GM19438 (cell line): ENCODE measurements at regions not wholly inside any gene's neighbourhood (a gene's known extent, or its start where the extent isn't known, plus 50 kb on each side); places are given as distances from the start of the nearest gene placed in this dataset.
"Not testable (repeated sequence)": the region's sequence is repeated elsewhere in the genome, so short reads cannot be mapped to it uniquely, and the experiment has no call there.

Experiments
- ATAC-seq: cut with Tn5 transposase; IDR thresholded peaks from one replicate; pipeline ENCODE4 v1.9.1; 2021; ENCODE audit warnings: low read depth; ENCODE audit not compliant: unreplicated experiment

DNA sequence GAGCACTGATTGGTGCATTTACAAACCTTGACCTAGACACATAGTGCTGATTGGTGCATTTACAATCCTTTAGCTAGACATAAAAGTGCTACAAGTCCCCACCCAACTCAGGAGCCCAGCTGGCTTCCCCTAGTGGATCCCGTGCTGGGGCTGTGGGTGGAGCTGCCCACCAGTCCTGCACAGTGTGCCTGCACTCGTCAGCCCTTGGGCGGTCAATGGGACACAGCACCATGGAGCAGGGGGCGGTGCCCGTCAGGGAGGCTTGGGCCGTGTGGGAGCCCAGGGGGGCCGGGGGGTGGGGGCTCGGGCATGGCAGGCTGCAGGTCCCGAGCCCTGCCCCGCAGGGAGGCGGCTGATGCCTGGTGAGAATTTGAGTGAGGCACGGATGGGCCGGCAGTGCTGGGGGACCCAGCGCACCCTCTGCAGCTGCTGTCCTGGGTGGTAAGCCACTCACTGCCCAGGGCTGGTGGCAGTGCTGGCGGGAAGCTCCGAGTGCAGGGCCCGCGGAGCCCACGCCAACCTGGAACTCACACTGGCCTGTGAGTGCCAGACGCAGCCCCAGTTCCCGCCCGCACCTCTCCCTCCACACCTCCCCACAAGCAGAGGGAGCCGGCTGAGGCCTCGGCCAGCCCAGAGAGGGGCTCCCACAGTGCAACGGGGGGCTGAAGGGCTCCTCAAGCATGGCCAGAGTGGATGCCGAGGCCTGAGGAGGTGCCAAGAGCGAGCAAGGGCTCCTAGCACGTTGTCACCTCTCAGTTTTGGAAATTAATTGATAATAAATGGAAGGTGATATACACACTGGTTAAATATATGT is 207.7 kb downstream of the RAP2B start:
- ATAC-seq = no peak

DNA sequence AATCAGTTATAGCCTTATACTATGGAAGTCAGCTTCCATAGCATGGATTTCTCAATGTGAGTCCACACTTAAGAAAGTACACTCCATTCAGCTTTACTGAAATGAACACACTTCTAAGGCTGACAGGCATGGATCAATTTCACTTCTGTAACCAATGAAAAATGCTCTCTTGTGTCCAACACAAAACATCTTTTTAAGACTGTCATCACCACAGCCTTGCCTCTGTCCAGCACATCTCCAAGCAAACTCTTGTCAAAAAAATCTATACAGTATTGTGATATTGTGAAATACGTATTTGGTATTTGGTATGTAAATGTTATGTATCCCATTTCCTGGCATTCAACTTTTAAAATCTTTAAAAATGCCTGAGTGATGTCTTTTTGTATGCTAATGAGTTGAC is 208.7 kb downstream of the RAP2B start:
- no peak for ATAC-seq

DNA sequence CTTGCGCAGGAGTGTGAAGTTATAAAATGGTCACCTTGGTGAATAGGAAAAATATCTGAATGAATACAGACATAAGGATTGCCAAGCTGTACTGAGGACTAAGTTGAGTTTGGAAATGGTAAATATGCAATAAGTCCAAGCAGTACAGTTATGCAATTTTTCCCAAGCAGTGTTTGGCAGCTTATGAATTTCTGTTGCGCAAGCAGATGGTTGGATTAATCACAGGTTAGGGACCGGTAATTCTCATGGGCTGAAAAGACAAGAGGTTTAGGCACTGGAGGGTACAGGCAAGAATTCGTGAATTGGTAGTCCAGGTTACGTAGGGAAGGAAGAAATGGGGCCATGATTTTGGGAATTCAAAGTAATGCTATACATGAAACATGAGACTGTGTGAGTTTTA is 210.3 kb downstream of the RAP2B start:
- no peak for ATAC-seq

DNA sequence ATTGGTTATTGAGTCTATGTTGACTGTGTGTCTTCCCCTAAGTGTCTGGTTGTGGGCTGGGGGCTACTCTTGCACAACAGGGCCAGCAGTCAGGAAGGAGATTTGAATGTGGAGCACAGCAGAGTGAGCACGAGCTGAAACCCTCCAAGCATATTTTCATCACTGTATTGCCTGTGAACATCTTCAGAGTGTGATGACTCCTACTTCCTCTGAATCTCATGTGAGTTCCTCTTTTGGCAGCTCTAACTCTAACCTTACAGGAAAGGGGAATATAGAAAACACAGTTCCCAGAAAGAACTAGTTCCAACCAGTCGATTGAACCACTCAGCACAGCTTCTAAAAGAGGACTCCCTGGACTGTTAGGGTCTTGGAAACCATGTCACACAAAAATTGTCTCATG is 211.6 kb downstream of the RAP2B start:
- ATAC-seq = no peak

DNA sequence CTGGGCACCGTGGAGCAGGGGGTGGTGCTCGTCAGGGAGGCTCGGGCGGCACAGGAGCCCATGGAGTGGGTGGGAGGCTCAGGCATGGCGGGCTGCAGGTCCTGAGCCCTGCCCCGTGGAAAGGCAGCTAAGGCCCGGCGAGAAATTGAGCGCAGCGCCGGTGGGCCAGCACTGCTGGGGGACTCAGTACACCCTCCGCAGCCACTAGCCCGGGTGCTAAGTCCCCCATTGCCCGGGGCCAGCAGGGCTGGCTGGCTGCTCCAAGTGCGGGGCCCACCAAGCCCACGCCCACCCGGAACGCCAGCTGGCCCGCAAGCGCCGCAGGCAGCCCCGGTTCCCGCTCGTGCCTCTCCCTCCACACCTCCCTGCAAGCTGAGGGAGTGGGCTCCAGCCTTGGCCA is 216.3 kb downstream of the RAP2B start:
- not testable (repeated sequence) for ATAC-seq

DNA sequence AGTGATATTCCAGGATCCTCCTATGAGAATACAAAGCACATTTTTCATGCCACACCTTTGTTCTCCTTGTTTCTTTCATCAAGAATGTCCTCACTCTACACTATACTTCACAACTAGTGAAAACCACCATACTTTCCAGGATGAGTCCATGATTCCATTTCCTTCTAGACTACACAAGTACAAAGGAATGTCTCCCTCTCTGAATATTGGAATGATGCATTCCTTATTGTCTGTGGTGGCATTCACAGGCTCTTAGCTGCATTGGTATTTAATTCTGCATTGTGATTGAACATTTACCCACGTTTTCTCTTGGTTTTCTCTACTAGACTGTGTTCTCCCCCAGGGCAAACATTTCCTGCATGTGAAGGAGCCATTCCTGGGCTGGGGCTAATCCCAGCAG is 217.5 kb downstream of the RAP2B start:
- no peak for ATAC-seq

DNA sequence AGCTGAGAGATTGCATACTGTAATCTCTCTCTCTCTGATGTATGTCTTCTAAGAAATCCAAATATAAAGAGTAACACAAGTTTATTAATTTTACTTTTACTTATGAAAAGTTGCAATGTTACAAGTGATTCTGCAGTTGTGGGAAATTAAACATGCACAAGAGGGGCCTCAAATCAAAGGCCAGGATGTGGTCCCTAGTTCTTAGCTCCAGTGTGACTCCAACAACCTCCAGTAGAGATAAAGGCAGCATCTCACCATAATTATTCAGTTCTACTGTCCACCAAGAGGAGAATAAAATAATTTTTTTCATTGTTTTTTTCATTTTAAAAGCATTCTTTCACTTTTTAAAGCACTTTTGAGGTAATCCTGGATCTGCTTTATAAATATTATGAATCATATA is 223.3 kb downstream of the RAP2B start:
- no peak for ATAC-seq

DNA sequence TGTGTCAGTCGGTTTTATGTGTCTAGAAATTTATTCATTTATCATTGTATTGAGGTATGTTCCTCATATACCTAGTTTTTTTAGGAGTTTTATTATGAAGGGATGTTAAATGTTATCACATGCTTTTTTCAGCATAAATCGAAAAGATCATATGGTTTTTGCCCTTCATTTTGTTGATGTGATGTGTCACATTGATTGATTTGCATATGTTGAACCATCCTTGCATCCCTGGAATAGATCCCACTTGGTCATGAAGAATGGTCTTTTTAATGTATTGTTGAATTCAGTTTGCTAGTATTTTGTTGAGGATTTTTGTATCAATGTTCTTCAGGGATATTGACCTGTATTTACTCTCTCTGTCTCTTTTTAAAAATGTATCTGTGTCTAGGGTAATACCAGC is 230.3 kb downstream of the RAP2B start:
- ATAC-seq = no peak

DNA sequence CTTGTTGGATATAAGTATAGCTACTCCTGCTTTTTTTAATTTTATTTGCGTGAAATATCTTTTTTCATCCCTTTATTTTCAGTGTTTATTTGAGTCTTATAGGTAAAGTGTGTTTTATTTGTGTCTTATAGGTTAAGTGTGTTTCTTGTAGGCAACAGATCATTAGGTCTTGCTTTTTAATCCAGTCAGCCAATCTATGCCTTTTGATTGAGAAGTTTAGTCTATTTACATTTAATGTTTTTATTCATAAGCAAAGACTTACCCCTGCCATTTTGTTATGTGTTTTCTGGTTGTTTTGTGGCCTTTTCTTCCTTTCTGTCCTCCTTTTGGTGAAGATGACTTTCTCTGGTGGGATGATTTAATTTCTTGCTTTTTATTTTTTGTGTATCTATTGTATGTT is 232.0 kb downstream of the RAP2B start:
- no peak for ATAC-seq

DNA sequence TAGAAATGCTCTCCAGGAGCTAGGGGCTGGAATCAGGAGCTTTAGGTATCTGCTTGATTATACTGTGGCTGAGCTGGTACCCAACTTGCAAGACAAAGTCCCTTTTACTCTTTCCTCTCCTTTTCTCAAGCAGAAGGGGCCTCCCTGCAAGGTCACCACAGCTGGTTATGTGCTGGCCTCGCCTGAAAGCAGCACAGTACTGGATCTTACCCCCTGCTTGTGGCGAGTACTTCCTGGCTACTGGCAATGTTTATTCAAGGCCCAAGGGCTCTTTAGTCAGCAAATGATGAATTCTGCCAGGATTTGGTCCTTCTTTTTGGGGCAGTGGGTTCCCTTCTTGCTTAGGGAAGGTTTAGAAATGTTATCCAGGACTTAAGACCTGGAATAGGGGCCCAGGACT is 234.6 kb downstream of the RAP2B start:
- no peak for ATAC-seq

DNA sequence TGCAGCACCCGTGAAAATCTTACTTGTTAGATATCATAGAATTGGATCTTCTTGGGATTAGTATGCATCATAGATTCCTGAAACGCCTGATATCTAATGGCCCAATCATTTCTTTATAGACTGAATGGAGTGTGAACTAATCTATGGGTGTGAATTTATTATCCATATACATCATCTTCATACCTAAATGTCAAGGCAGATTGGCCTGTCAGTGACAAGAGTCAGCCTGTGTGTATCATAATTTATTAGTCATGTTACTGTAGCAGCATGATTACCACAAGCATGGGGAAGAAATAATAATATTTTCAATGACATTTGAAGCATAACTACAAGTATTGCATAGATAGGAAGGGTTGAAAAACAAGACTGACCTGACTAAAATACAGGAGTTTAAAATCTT is 235.8 kb downstream of the RAP2B start:
- no peak for ATAC-seq

DNA sequence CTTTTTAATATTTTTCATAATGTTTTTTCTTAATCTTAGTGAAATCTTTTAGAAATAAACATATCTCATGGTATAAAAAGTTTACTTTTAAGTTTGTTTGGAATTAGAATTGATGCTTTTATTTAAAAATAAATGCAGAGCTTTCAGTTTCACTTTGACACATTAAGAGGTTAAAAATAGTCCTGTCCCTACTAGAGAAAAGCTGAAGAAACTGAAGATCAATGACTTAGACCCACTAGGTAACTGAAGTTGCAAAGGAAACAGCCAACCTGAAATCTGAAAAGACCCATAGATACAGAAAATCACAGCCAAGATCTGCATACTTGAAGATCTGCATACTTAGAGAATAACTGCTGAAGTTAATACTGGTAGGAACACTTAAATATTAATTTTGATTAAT is 237.6 kb downstream of the RAP2B start:
- ATAC-seq = peak; percentile 79

DNA sequence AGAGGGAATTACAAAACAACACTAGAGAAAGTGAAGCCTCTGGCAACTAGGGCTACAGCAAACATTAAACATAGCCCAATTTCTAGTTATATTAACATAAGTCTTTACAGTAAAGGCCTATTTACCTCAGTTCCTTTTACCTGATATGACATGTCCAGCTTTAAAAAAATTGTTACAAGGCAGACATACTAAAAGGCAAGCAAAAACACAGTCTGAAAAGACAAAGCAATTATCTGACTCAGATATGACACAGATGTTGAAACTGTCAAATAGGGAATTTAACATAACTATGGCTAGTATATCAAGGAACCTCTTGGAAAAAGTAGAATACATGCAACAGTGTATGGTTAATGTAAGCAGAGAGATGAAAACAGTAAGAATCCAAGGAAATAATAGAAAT is 238.6 kb downstream of the RAP2B start:
- no peak for ATAC-seq

DNA sequence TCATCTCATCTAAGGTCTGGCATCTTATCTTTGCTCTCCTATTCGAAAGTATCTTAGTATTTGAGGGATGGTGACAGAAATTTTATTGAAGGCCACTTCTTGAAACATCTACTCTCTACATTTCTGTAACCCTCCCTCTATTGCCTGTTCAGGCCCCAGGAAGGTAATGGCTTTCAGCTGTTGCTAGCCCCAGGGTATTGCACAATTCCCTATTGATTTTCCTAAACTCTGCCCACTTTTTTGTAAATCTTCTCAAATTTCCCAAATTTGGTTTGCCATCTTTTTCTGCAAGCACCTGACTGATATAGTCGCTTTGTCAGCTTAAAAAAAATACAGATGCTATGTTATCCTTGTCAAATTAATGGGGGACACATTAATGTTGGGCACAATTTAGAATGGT is 242.1 kb downstream of the RAP2B start:
- no peak for ATAC-seq

DNA sequence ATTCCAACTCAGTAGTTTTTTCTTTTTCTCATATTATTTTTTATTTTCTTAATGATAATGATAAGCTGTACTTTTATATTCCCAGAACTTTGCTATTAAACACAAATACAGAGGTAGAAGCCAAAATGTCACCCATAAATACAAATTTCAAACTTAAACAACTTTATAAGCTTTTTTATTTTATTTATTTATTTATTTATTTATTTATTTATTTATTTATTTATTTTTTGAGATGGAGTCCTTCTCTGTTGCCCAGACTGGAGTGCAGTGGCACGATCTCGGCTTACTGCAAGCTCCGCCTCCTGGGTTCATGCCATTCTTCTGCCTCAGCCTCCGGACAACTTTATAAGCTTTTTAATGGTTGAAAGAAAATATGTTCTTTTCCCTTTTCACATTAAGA is 243.3 kb downstream of the RAP2B start:
- not testable (repeated sequence) for ATAC-seq

DNA sequence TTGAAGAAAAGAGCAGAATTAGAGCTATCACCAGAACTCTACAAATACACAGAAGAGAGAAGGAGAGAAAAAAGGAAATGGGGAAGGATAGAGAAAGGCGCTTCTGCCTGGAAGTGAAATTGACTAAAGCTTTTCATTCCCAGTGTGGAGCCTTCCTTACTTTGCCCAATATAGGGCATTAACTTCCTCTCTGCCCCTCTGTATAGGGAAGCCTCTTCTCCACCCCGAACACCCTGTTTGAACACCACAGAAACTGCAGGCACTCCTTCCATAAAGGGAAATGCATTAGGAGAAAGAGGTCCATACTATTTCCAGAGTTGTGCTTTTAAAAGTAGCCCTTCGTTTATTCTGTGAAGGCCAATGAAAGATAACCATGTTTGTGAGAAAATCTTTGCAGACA is 248.5 kb downstream of the RAP2B start:
- ATAC-seq = no peak

DNA sequence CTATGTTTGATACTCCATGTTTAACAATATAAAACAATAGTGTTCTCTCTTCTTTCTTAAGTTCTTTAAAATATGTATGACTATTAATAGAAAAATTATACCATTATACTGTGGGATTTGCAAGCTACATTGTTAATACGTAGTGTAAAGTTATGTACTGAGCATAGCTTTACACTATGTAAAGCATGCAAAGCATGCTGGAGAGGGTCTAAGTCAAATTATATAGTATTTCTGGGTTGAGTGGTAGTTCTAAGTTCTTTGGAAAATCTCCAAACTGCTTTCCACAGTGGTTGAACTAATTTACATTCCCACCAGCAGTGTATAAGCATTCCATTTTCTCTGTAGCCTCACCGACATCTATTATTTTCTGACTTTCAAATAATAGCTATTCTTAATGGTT is 253.0 kb downstream of the RAP2B start:
- no peak for ATAC-seq

DNA sequence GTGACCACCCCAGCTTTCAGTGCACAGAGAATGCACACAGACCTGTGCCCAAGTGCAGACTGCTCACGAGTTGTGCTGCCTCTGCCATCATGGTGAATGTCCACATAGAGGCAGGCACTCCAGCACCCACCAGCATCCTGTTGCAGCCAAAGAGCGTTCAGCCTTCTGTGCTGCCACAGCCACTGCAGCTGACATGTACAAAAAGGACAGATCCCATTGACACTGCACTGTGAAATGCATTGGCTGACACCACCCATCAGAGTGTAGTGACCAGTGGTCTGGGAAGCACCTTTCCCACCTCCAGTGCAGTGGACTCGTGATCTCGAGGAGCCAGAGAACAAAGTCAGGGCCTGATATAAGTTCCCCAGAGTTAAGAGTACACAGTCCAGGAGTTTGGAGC is 260.3 kb downstream of the RAP2B start:
- no peak for ATAC-seq

DNA sequence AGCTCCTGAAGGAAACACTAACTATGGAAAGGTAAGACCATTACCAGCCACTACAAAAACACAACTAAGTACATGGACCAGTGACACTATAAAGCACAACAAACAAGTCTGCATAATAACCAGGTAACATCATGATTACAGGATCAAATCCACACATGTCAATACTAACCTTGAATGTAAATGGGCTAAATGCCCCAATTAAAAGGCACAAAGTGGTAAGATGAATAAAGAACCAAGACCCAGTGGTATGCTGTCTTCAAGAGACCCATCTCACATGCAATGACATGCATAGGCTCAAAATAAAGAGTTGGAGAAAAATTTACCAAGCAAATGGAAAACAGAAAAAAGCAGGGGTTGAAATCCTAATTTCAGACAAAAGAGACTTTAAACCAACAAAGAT is 261.8 kb downstream of the RAP2B start:
- ATAC-seq = not testable (repeated sequence)

DNA sequence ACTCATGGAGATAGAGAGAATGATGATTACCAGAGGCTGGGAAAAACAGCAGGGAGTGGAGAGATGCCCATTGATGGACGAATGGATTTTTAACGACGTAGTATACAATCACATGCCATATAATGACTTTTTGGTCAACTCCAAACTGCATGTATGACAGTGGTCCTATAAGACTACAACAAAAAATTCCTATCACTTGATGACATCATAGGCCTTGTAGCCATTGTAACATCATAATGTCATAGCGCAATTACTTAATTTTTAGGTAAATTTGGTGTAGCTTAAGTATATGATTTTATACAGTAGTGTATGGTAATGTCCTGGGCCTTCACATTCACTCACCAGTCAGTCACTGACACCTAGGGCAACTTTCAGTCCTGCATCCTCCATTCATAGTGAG is 264.3 kb downstream of the RAP2B start:
- no peak for ATAC-seq

DNA sequence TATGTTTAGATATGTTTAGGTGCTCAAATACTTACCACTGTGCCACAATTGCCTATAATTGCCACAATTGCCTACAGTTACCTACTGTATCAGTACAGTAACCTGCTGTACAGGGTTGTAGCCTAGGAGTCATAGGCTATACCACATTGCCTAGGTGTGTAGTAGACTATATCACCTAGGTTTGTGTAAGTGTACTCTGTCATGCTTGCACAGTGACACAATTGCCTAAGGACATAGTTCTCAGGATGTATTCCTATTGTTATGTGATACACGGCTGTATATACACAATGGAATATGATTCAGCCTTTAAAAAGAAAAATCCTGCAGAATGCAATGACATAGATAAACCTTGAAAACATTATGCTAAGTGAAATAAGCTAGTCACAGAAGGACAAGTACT is 264.8 kb downstream of the RAP2B start:
- ATAC-seq = no peak

DNA sequence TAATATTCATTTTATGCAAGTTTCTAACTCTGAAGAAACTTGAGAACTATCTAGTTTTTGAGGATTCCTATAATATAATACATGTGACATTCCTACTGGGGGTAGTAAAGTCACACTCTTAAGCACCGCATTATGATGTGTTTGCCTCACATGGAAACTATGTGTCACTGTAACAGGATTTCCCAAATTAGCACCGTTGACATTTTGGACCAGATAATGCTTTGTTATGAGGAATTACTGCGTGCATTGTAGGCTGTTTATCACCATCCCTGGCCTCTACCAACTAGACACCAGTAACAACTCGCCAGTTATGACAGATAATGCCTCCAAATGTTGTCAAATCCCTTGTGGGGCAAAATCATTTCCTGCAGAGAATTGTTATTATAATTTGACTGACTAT is 267.8 kb downstream of the RAP2B start:
- no peak for ATAC-seq

DNA sequence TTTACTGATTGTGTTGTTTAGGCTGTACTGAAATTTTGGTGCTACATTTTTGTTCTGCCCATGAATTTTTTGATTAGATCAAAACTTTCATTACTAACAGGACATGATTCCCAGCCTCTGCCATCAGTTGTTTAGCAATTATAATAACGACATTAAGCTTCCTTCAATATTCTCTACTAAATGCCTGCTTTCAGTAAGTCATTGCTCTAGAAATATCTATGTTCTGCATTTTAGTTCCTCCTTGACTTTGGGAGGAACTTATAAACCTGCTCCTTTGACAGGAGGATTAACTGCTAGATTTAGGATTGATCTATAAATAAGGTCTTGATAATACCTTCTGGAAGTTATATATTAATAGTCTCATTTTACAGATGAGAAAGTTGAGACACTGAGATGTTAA is 269.1 kb downstream of the RAP2B start:
- no peak for ATAC-seq
